GM23338 (cell line): ENCODE measurements at regions not wholly inside any gene's neighbourhood (a gene's known extent, or its start where the extent isn't known, plus 50 kb on each side); places are given as distances from the start of the nearest gene placed in this dataset.

Experiments
- ATAC-seq: fragments of 200-7000 bp; cut with Tn5 transposase; 3 replicates; pipeline ENCODE4 v1.9.1; 2020
- DNase-seq: peaks from one replicate; pipeline ENCODE4 v3.0.0-alpha.2; 2015; ENCODE audit warnings: low spot score
- H2AFZ ChIP-seq: fragments of 200-600 bp; sonication (generic); 2 replicates; pipeline ENCODE4 v1.8.0; 2016; ENCODE audit warnings: antibody characterized with exemption, mild to moderate bottlenecking, moderate library complexity
- H3F3A ChIP-seq: fragments of 200-600 bp; sonication (generic); replicated peaks from 2 replicates; pipeline ENCODE4 v1.8.0; 2017; ENCODE audit warnings: antibody characterized with exemption, mixed run types, low read depth
- H3K27ac ChIP-seq: fragments of 200-600 bp; sonication (generic); 2 replicates; pipeline ENCODE4 v1.6.1; 2016; ENCODE audit warnings: low read depth
- H3K27me3 ChIP-seq: fragments of 200-600 bp; sonication (generic); 2 replicates; pipeline ENCODE4 v1.8.0; 2016; ENCODE audit warnings: mild to moderate bottlenecking, mixed run types, moderate library complexity; ENCODE audit not compliant: insufficient read depth
- H3K36me3 ChIP-seq: fragments of 200-600 bp; sonication (generic); 2 replicates; pipeline ENCODE4 v1.8.0; 2016; ENCODE audit warnings: mild to moderate bottlenecking; ENCODE audit not compliant: insufficient read depth
- H3K4me1 ChIP-seq: fragments of 200-600 bp; sonication (generic); 2 replicates; pipeline ENCODE4 v1.8.0; 2016; ENCODE audit warnings: mild to moderate bottlenecking, moderate library complexity; ENCODE audit not compliant: insufficient read depth
- H3K4me2 ChIP-seq: fragments of 200-600 bp; sonication (generic); 2 replicates; pipeline ENCODE4 v1.7.1; 2017; ENCODE audit warnings: mixed run types
- H3K4me3 ChIP-seq: fragments of 200-600 bp; sonication (generic); 2 replicates; pipeline ENCODE4 v1.6.1; 2016; ENCODE audit warnings: mixed run types
- H3K79me2 ChIP-seq: fragments of 200-600 bp; sonication (generic); replicated peaks from 2 replicates; pipeline ENCODE4 v1.8.0; 2017; ENCODE audit warnings: mild to moderate bottlenecking; ENCODE audit not compliant: insufficient read depth
- H3K9me2 ChIP-seq: fragments of 200-600 bp; sonication (generic); 2 replicates; pipeline ENCODE4 v1.8.0; 2017; ENCODE audit not compliant: insufficient read depth
- H4K20me1 ChIP-seq: fragments of 200-600 bp; sonication (generic); replicated peaks from 2 replicates; pipeline ENCODE4 v1.8.0; 2017; ENCODE audit warnings: mild to moderate bottlenecking; ENCODE audit not compliant: insufficient read depth
- H3K27ac Mint-ChIP-seq: 2 replicates; pipeline ENCODE4 v1.8.0; 2020; ENCODE audit warnings: inconsistent platforms, mild to moderate bottlenecking, moderate library complexity, mixed read lengths
- H3K27me3 Mint-ChIP-seq: 3 replicates; pipeline ENCODE4 v1.8.0; 2022; ENCODE audit warnings: low read depth, mild to moderate bottlenecking, moderate library complexity, mixed read lengths, inconsistent platforms; ENCODE audit not compliant: insufficient read depth, poor library complexity
- H3K36me3 Mint-ChIP-seq: 3 replicates; pipeline ENCODE4 v1.8.0; 2021; ENCODE audit warnings: low read depth, mild to moderate bottlenecking, inconsistent platforms, moderate library complexity, mixed read lengths
- H3K4me1 Mint-ChIP-seq: 3 replicates; pipeline ENCODE4 v1.8.0; 2020; ENCODE audit warnings: mild to moderate bottlenecking, inconsistent platforms, mixed read lengths
- H3K4me3 Mint-ChIP-seq: 3 replicates; pipeline ENCODE4 v1.8.0; 2021; ENCODE audit warnings: moderate library complexity, mild to moderate bottlenecking, inconsistent platforms, mixed read lengths
- H3K9me3 Mint-ChIP-seq: 3 replicates; pipeline ENCODE4 v1.8.0; 2020; ENCODE audit warnings: moderate library complexity, mild to moderate bottlenecking, inconsistent platforms, mixed read lengths
- CTCF ChIP-seq, 2 experiments: fragments of 200-600 bp in 1 of 2; sonication (generic) in 1 of 2; conservative IDR thresholded peaks; 2 replicates each; pipeline versions ENCODE4 v1.5.1 to v1.6.1; 2016 to 2017; ENCODE audit warnings: antibody characterized with exemption in 2 of 2, low read depth in 2 of 2, mild to moderate bottlenecking in 2 of 2, moderate library complexity in 1 of 2
- EZH2phosphoT487 ChIP-seq: fragments of 200-600 bp; sonication (generic); IDR thresholded peaks from one replicate; pipeline ENCODE4 v1.8.1; 2018; ENCODE audit warnings: antibody characterized with exemption; ENCODE audit not compliant: unreplicated experiment
- JUNB ChIP-seq: IDR thresholded peaks from one replicate; pipeline ENCODE4 v1.6.1; 2016; ENCODE audit warnings: antibody characterized with exemption; ENCODE audit not compliant: unreplicated experiment
- NANOG ChIP-seq: IDR thresholded peaks from 2 replicates; pipeline ENCODE4 v1.6.1; 2016; ENCODE audit warnings: antibody characterized with exemption, borderline replicate concordance
- POLR2AphosphoS5 ChIP-seq: IDR thresholded peaks from 2 replicates; pipeline ENCODE4 v1.6.1; 2016; ENCODE audit warnings: antibody characterized with exemption, low read depth
- STAT1 ChIP-seq: IDR thresholded peaks from one replicate; pipeline ENCODE4 v1.6.1; 2016; ENCODE audit warnings: antibody characterized with exemption; ENCODE audit not compliant: unreplicated experiment
- ZNF114 ChIP-seq: fragments of 250-450 bp; sonication (Bioruptor Pico); IDR thresholded peaks from 2 replicates; pipeline ENCODE4 v1.5.0; 2020; ENCODE audit warnings: mild to moderate bottlenecking, moderate library complexity
- ZNF331 ChIP-seq: fragments of 250-450 bp; sonication (Bioruptor Pico); IDR thresholded peaks from 2 replicates; pipeline ENCODE4 v1.5.0; 2020; ENCODE audit warnings: low read depth, mild to moderate bottlenecking, moderate library complexity
- ZNF462 ChIP-seq: fragments of 250-450 bp; sonication (Bioruptor Pico); IDR thresholded peaks from 2 replicates; pipeline ENCODE4 v1.5.0; 2020; ENCODE audit warnings: mild to moderate bottlenecking, moderate library complexity
- TF ChIP-seq, protein P1 (sequence below): IDR thresholded peaks from one replicate; pipeline ENCODE4 v1.6.1; 2018; ENCODE audit warnings: antibody characterized with exemption; ENCODE audit not compliant: unreplicated experiment

GRCh38 chr10:5582736-5583135, 58.0 kb downstream of the CALML3 start:
- Histone ChIP-seq H4K20me1 (no peaks in the 10 kb centered on the region), H3K9me2 (no peaks in the 10 kb centered on the region), H3K27ac (no peak overlapping the region), H2AFZ (no peak overlapping the region; the same call in 1 of the 2 replicates), H3K79me2 (no peaks in the 10 kb centered on the region), H3K27me3 (no peaks in the 10 kb centered on the region), H3K36me3 (no peaks in the 10 kb centered on the region), H3K4me2 (no peak overlapping the region), H3K4me1 (peaks cover 38% of the 10 kb centered on the region), H3F3A (no peaks in the 10 kb centered on the region), H3K4me3 (no peak overlapping the region)
- peaks cover 6% of the 10 kb centered on the region for H3K27me3 Mint-ChIP-seq
- DNase-seq (peak; percentile 66), ATAC-seq (peak; percentile 40)
- no peaks in the 10 kb centered on the region for H3K9me3 Mint-ChIP-seq
- no peak overlapping the region for H3K4me3 Mint-ChIP-seq
- TF ChIP-seq ZNF114 (CRISPR knock-in tag) (no peak), CTCF (conservative IDR thresholded peaks at IDR 0.05; ENCODE audit: low read depth in 2 of 2) (peak; percentile 26 to 33; a peak in 3 of 4 replicates)
- H3K36me3 Mint-ChIP-seq = no peaks in the 10 kb centered on the region
- H3K27ac Mint-ChIP-seq = no peak overlapping the region
- H3K4me1 Mint-ChIP-seq = peaks cover 28% of the 10 kb centered on the region

DNA sequence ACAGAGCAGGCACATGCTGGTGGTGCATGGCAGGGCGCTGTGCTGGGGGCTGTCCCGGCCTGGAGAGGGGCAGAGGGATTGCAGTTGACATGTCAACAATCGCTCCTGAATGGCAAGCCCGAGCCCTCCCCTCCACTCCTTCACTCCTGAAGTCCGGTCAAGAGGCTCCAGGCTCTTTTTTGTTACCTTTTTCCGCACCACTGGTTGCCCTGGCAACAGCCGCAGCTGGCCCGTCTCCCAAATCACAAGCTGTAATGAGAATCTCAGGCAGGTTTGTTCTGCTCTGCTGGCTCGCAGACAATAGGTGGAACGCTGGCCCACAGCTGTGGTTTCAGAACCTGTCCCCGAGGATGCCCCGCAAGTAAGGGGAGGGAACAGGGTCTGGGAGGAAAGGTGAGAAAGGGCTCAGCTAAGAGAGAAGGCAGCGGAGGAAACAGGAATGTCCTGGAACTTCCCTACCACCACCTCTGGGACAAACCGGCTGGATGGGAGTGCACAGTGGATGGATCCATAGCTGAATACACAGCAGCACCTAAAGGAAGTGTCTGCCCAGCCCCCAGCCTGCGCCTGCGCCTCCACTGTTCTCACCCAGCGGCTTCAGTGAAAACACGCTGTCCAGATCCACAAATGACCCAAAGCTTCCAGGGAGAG, 58.9 kb downstream of the CALML3 start:
- no peak overlapping the region; the same call in 2 of the 3 replicates for H3K4me3 Mint-ChIP-seq
- DNase-seq (peak; percentile 79), ATAC-seq (peak; percentile 67)
- H3K27me3 ChIP-seq = no peaks in the 10 kb centered on the region
- H3K4me2 ChIP-seq = peak overlapping the region; percentile 38; the same call in 1 of the 2 replicates
- no peaks in the 10 kb centered on the region for H3K9me2 ChIP-seq
- peak overlapping the region; percentile 95 for H2AFZ ChIP-seq
- H3K27ac ChIP-seq = no peak overlapping the region
- peaks cover 38% of the 10 kb centered on the region for H3K4me1 ChIP-seq
- H3K79me2 ChIP-seq = no peaks in the 10 kb centered on the region
- no peak overlapping the region; the same call in 1 of the 2 replicates for H3K4me3 ChIP-seq
- H3K27me3 Mint-ChIP-seq = peaks cover 11% of the 10 kb centered on the region
- H3F3A ChIP-seq = no peaks in the 10 kb centered on the region
- no peaks in the 10 kb centered on the region for H3K9me3 Mint-ChIP-seq
- H4K20me1 ChIP-seq = no peaks in the 10 kb centered on the region
- no peaks in the 10 kb centered on the region for H3K36me3 Mint-ChIP-seq
- H3K27ac Mint-ChIP-seq = no peak overlapping the region
- H3K36me3 ChIP-seq = no peaks in the 10 kb centered on the region
- H3K4me1 Mint-ChIP-seq = peaks cover 28% of the 10 kb centered on the region
- TF ChIP-seq, protein P1, sequence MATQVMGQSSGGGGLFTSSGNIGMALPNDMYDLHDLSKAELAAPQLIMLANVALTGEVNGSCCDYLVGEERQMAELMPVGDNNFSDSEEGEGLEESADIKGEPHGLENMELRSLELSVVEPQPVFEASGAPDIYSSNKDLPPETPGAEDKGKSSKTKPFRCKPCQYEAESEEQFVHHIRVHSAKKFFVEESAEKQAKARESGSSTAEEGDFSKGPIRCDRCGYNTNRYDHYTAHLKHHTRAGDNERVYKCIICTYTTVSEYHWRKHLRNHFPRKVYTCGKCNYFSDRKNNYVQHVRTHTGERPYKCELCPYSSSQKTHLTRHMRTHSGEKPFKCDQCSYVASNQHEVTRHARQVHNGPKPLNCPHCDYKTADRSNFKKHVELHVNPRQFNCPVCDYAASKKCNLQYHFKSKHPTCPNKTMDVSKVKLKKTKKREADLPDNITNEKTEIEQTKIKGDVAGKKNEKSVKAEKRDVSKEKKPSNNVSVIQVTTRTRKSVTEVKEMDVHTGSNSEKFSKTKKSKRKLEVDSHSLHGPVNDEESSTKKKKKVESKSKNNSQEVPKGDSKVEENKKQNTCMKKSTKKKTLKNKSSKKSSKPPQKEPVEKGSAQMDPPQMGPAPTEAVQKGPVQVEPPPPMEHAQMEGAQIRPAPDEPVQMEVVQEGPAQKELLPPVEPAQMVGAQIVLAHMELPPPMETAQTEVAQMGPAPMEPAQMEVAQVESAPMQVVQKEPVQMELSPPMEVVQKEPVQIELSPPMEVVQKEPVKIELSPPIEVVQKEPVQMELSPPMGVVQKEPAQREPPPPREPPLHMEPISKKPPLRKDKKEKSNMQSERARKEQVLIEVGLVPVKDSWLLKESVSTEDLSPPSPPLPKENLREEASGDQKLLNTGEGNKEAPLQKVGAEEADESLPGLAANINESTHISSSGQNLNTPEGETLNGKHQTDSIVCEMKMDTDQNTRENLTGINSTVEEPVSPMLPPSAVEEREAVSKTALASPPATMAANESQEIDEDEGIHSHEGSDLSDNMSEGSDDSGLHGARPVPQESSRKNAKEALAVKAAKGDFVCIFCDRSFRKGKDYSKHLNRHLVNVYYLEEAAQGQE = no peak
- TF ChIP-seq JUNB (no peak), ZNF331 (CRISPR knock-in tag) (no peak), POLR2AphosphoS5 (no peak), NANOG (no peak), EZH2phosphoT487 (no peak), ZNF462 (CRISPR knock-in tag) (no peak), STAT1 (no peak)
